H9 (cell line): ENCODE measurements at regions not wholly inside any gene's neighbourhood (a gene's known extent, or its start where the extent isn't known, plus 50 kb on each side); places are given as distances from the start of the nearest gene placed in this dataset.

Source experiments
- DNase-seq: peaks from one replicate; pipeline ENCODE4 v3.0.0-alpha.2; 2017
- H2AFZ ChIP-seq: one replicate; pipeline ENCODE4 v1.6.1; 2013; ENCODE audit warnings: mild to moderate bottlenecking, low read length, control low read depth, moderate library complexity
- H2AK5ac ChIP-seq: 2 replicates; pipeline ENCODE4 v1.6.1; 2013; ENCODE audit warnings: low read length, control low read depth, mixed read lengths; ENCODE audit not compliant: insufficient read length
- H2BK120ac ChIP-seq: one replicate; pipeline ENCODE4 v1.6.1; 2013; ENCODE audit warnings: low read depth, mild to moderate bottlenecking, low read length, control low read depth, inconsistent platforms; ENCODE audit not compliant: poor library complexity, severe bottlenecking
- H2BK12ac ChIP-seq: 2 replicates; pipeline ENCODE4 v1.6.1; 2013; ENCODE audit warnings: low read length, control low read depth, mixed read lengths, low read depth; ENCODE audit not compliant: insufficient read length
- H2BK15ac ChIP-seq: 2 replicates; pipeline ENCODE4 v1.6.1; 2013; ENCODE audit warnings: low read depth, low read length, control low read depth
- H2BK20ac ChIP-seq: one replicate; pipeline ENCODE4 v1.6.1; 2013; ENCODE audit warnings: low read depth, mild to moderate bottlenecking, low read length, control low read depth, inconsistent platforms; ENCODE audit not compliant: poor library complexity, severe bottlenecking
- H2BK5ac ChIP-seq: 2 replicates; pipeline ENCODE4 v1.6.1; 2013; ENCODE audit warnings: low read length, control low read depth, mixed read lengths; ENCODE audit not compliant: insufficient read length
- H3K14ac ChIP-seq: 2 replicates; pipeline ENCODE4 v1.6.1; 2013; ENCODE audit warnings: low read length, control low read depth; ENCODE audit not compliant: insufficient read depth
- H3K18ac ChIP-seq: 2 replicates; pipeline ENCODE4 v1.6.1; 2013; ENCODE audit warnings: low read depth, mild to moderate bottlenecking, mixed read lengths, low read length, control low read depth; ENCODE audit not compliant: insufficient read length
- H3K23ac ChIP-seq: 2 replicates; pipeline ENCODE4 v1.6.1; 2013; ENCODE audit warnings: low read length, control low read depth, mixed read lengths, low read depth; ENCODE audit not compliant: insufficient read length
- H3K23me2 ChIP-seq: 2 replicates; pipeline ENCODE4 v1.6.1; 2013; ENCODE audit warnings: low read depth, mild to moderate bottlenecking, mixed read lengths, low read length, control low read depth; ENCODE audit not compliant: insufficient read length, poor library complexity, severe bottlenecking
- H3K27ac ChIP-seq: 2 replicates; pipeline ENCODE4 v1.5.1; 2013; ENCODE audit warnings: low read length, control low read depth, mixed read lengths, low read depth; ENCODE audit not compliant: insufficient read length
- H3K27me3 ChIP-seq: 2 replicates; pipeline ENCODE4 v1.6.1; 2013; ENCODE audit warnings: low read length, control low read depth, inconsistent platforms; ENCODE audit not compliant: insufficient read depth
- H3K4ac ChIP-seq: 2 replicates; pipeline ENCODE4 v1.6.1; 2013; ENCODE audit warnings: low read depth, mild to moderate bottlenecking, control low read depth, inconsistent platforms, low read length, moderate library complexity
- H3K4me1 ChIP-seq: 2 replicates; pipeline ENCODE4 v1.6.1; 2013; ENCODE audit warnings: low read length, control low read depth, inconsistent platforms; ENCODE audit not compliant: insufficient read depth
- H3K4me2 ChIP-seq: 2 replicates; pipeline ENCODE4 v1.6.1; 2013; ENCODE audit warnings: low read length, control low read depth, mixed read lengths; ENCODE audit not compliant: insufficient read length, insufficient read depth
- H3K56ac ChIP-seq: 2 replicates; pipeline ENCODE4 v1.6.1; 2013; ENCODE audit warnings: low read depth, mild to moderate bottlenecking, mixed read lengths, low read length, control low read depth; ENCODE audit not compliant: insufficient read length
- H3K79me1 ChIP-seq: 2 replicates; pipeline ENCODE4 v1.6.1; 2013; ENCODE audit warnings: low read depth, mild to moderate bottlenecking, moderate library complexity, low read length, control low read depth, inconsistent platforms; ENCODE audit not compliant: insufficient read depth, poor library complexity, severe bottlenecking
- H3K79me2 ChIP-seq: 2 replicates; pipeline ENCODE4 v1.6.1; 2013; ENCODE audit warnings: low read length, control low read depth, inconsistent platforms; ENCODE audit not compliant: insufficient read depth
- H3K9ac ChIP-seq: 2 replicates; pipeline ENCODE4 v1.6.1; 2013; ENCODE audit warnings: low read length, control low read depth, mixed read lengths; ENCODE audit not compliant: insufficient read length; ENCODE audit errors: extremely low read depth
- H3K9me3 ChIP-seq: one replicate; pipeline ENCODE4 v1.6.1; 2013; ENCODE audit warnings: low read depth, low read length, inconsistent platforms; ENCODE audit not compliant: control insufficient read depth
- H3T11ph ChIP-seq: one replicate; pipeline ENCODE4 v1.6.1; 2013; ENCODE audit warnings: mild to moderate bottlenecking, low read length, control low read depth, inconsistent platforms
- H4K20me1 ChIP-seq: one replicate; pipeline ENCODE4 v1.6.1; 2013; ENCODE audit not compliant: control insufficient read depth, insufficient read length, insufficient read depth
- H4K5ac ChIP-seq: 2 replicates; pipeline ENCODE4 v1.6.1; 2013; ENCODE audit warnings: low read depth, mild to moderate bottlenecking, mixed read lengths, low read length, control low read depth; ENCODE audit not compliant: insufficient read length
- H4K8ac ChIP-seq: replicated peaks from 2 replicates; pipeline ENCODE4 v1.6.1; 2013; ENCODE audit warnings: low read length, control low read depth, mixed read lengths, low read depth; ENCODE audit not compliant: insufficient read length
- H4K91ac ChIP-seq: 2 replicates; pipeline ENCODE4 v1.6.1; 2013; ENCODE audit warnings: low read depth, mild to moderate bottlenecking, moderate library complexity, mixed read lengths, low read length, control low read depth; ENCODE audit not compliant: insufficient read length
- H3K27ac Mint-ChIP-seq, 3 experiments: 2 replicates in 2 of 3; 3 replicates in 1 of 3; pipeline ENCODE4 v1.8.0; 2020 to 2021; ENCODE audit warnings: mixed read lengths in 3 of 3, mild to moderate bottlenecking in 1 of 3, moderate library complexity in 1 of 3
- H3K27me3 Mint-ChIP-seq: 2 replicates; pipeline ENCODE4 v1.8.0; 2021; ENCODE audit warnings: low read depth, mild to moderate bottlenecking, moderate library complexity, mixed read lengths
- H3K36me3 Mint-ChIP-seq, 3 experiments: 2 replicates in 2 of 3; 3 replicates in 1 of 3; pipeline ENCODE4 v1.8.0; 2020 to 2021; ENCODE audit warnings: low read depth in 3 of 3, mixed read lengths in 3 of 3; ENCODE audit not compliant: insufficient read depth in 1 of 3
- H3K4me1 Mint-ChIP-seq, 2 experiments: 2 replicates each; pipeline ENCODE4 v1.8.0; 2020; ENCODE audit warnings: mixed read lengths in 2 of 2
- H3K4me3 Mint-ChIP-seq, 2 experiments: 2 replicates in 1 of 2; 3 replicates in 1 of 2; pipeline ENCODE4 v1.8.0; 2020 to 2021; ENCODE audit warnings: mild to moderate bottlenecking in 2 of 2, mixed read lengths in 2 of 2, moderate library complexity in 1 of 2
- H3K9me3 Mint-ChIP-seq, 2 experiments: 2 replicates in 1 of 2; 3 replicates in 1 of 2; pipeline ENCODE4 v1.8.0; 2020; ENCODE audit warnings: mild to moderate bottlenecking in 2 of 2, mixed read lengths in 2 of 2, moderate library complexity in 1 of 2
- CTCF ChIP-seq: fragments of 200-600 bp; sonication (generic); conservative IDR thresholded peaks from 3 replicates; pipeline ENCODE4 v1.8.0; 2021; ENCODE audit warnings: antibody characterized with exemption, mild to moderate bottlenecking
- WGBS: extraction: QIAGEN DNeasy Blood & Tissue Kit; methylation state at CpG from one replicate; pipeline ENCODE4 v1.1.7; 2013; ENCODE audit warnings: missing lambda C conversion rate, low lambda C conversion rate, mixed read lengths; ENCODE audit not compliant: insufficient read length; ENCODE audit errors: extremely low coverage; 5-methylcytosine and 5-hydroxymethylcytosine counted together

GRCh38 chr6:113306552-113307145 is 550.5 kb upstream of the MARCKS start:
- Mint-ChIP-seq H3K27me3 (peaks cover 2% of the 10 kb centered on the region; the same call in 1 of the 2 replicates), H3K27ac (no peak overlapping the region), H3K9me3 (no peaks in the 10 kb centered on the region), H3K36me3 (no peaks in the 10 kb centered on the region), H3K4me3 (no peak overlapping the region), H3K4me1 (peaks cover 0 to 5% of the 10 kb centered on the region in 2 experiments; a peak in 2 of 4 replicates)
- no peak overlapping the region for H2AFZ ChIP-seq
- H3K9me3 ChIP-seq = no peaks in the 10 kb centered on the region
- no peak overlapping the region for H3K14ac ChIP-seq
- no peak overlapping the region for H3K56ac ChIP-seq
- H3K9ac ChIP-seq = no peak overlapping the region
- H3K27ac ChIP-seq = no peak overlapping the region
- H4K5ac ChIP-seq = no peak overlapping the region
- H4K20me1 ChIP-seq = no peaks in the 10 kb centered on the region
- no peak overlapping the region for H3T11ph ChIP-seq
- no peaks in the 10 kb centered on the region for H3K23me2 ChIP-seq
- H3K4ac ChIP-seq = no peak overlapping the region
- H3K18ac ChIP-seq = no peak overlapping the region
- no peak overlapping the region for H2BK15ac ChIP-seq
- no peaks in the 10 kb centered on the region for H3K79me1 ChIP-seq
- H3K27me3 ChIP-seq = no peaks in the 10 kb centered on the region
- no peak overlapping the region for H2BK120ac ChIP-seq
- H4K91ac ChIP-seq = no peak overlapping the region
- no peak overlapping the region for H3K23ac ChIP-seq
- H2BK20ac ChIP-seq = no peak overlapping the region
- peak; percentile 89 for TF ChIP-seq CTCF
- no peak overlapping the region for H2BK5ac ChIP-seq
- H3K79me2 ChIP-seq = no peaks in the 10 kb centered on the region
- H3K4me1 ChIP-seq = no peaks in the 10 kb centered on the region
- no peak overlapping the region for H4K8ac ChIP-seq
- DNase-seq = peak; percentile 74
- no CpG with 5 or more reads among the region's 5 CpGs for WGBS
- H2BK12ac ChIP-seq = no peak overlapping the region
- H2AK5ac ChIP-seq = no peak overlapping the region
- no peak overlapping the region for H3K4me2 ChIP-seq
